ENCODE measurements at regions not wholly inside any gene's neighbourhood (a gene's known extent, or its start where the extent isn't known, plus 50 kb on each side); places are given as distances from the start of the nearest gene placed in this dataset.

- no peak for DNase-seq
Measured at GRCh38 chr9:2916382-2916985, 72.6 kb upstream of the PUM3 start.

- no peak for DNase-seq
Measured at GRCh38 chr9:2913026-2913425, 69.1 kb upstream of the PUM3 start.

- no peak for DNase-seq
Measured at GRCh38 chr9:2907411-2907810, 63.5 kb upstream of the PUM3 start.

GRCh38 chr9:2904242-2904930 is 60.5 kb upstream of the PUM3 start:
- DNase-seq: no peak

Data from cerebellar nuclear complex (tissue), 1 donor.